ENCODE measurements at regions not wholly inside any gene's neighbourhood (a gene's known extent, or its start where the extent isn't known, plus 50 kb on each side); places are given as distances from the start of the nearest gene placed in this dataset.

DNA sequence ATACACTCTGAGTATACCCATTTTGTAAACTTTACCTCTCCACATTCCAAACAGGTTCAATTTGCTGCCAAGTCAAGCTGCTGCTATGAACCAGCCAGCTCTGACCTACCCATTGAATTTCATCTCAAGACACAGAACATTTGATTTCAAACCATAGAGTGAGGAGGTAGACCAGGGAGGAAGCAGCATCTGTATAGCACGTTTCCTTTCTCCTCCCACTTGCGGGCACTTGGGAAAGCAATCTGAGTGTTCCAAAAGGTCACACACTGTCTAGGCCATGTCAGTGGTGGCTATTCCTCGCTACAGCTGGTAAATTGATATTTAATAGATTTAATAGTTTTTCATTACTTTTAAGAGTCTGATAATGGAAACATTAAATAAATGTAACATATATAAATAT, 147.8 kb upstream of the EEPD1 start:
- no peaks in the 10 kb centered on the region for H3K36me3 ChIP-seq (ENCODE audit: control insufficient read depth, insufficient read depth, low read length)
- H3K9ac ChIP-seq, result no peak overlapping the region
- no peak overlapping the region for H3K4me2 ChIP-seq (ENCODE audit: low read length)
- no peaks in the 10 kb centered on the region for H3K9me3 ChIP-seq (ENCODE audit: control insufficient read depth, low read length)
- TF ChIP-seq, protein P1, sequence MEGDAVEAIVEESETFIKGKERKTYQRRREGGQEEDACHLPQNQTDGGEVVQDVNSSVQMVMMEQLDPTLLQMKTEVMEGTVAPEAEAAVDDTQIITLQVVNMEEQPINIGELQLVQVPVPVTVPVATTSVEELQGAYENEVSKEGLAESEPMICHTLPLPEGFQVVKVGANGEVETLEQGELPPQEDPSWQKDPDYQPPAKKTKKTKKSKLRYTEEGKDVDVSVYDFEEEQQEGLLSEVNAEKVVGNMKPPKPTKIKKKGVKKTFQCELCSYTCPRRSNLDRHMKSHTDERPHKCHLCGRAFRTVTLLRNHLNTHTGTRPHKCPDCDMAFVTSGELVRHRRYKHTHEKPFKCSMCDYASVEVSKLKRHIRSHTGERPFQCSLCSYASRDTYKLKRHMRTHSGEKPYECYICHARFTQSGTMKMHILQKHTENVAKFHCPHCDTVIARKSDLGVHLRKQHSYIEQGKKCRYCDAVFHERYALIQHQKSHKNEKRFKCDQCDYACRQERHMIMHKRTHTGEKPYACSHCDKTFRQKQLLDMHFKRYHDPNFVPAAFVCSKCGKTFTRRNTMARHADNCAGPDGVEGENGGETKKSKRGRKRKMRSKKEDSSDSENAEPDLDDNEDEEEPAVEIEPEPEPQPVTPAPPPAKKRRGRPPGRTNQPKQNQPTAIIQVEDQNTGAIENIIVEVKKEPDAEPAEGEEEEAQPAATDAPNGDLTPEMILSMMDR (IDR thresholded peaks at IDR 0.05), result no peak
- no peak overlapping the region for H2AFZ ChIP-seq
- no peak overlapping the region for H3K27ac ChIP-seq
- H3K79me2 ChIP-seq, result no peaks in the 10 kb centered on the region
- H3K4me1 ChIP-seq, result peaks cover 5% of the 10 kb centered on the region
- H3K27me3 ChIP-seq (ENCODE audit: control insufficient read depth, insufficient read depth, low read length), result no peaks in the 10 kb centered on the region
- H3K4me3 ChIP-seq (ENCODE audit: low read depth, low read length), result no peak overlapping the region

DNA sequence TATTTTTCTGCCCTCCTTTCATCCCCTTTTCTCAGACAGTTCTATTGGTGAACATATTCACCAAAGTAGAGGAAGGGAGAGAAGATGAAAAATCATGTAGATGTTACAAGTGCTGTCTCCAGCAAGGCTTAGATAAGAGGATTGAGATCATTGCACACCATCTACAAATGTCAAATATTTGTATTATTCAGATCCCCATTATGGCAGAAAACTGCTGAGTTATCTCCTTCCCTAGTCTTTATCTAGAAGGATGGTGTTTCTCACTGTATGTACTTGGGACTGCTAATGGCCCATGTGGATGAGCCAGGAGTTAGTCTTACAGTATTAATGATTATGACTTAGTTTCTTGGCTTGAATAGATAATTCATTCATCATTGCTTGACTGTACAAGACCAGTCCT, 147.2 kb upstream of the EEPD1 start:
- peaks cover 5% of the 10 kb centered on the region for H3K4me1 ChIP-seq
- no peak overlapping the region for H2AFZ ChIP-seq
- no peaks in the 10 kb centered on the region for H3K9me3 ChIP-seq (ENCODE audit: control insufficient read depth, low read length)
- H3K27me3 ChIP-seq (ENCODE audit: control insufficient read depth, insufficient read depth, low read length), result no peaks in the 10 kb centered on the region
- TF ChIP-seq, protein P1 (IDR thresholded peaks at IDR 0.05), result no peak
- H3K36me3 ChIP-seq (ENCODE audit: control insufficient read depth, insufficient read depth, low read length), result no peaks in the 10 kb centered on the region
- no peak overlapping the region for H3K9ac ChIP-seq
- H3K4me3 ChIP-seq (ENCODE audit: low read depth, low read length), result no peak overlapping the region
- H3K79me2 ChIP-seq, result no peaks in the 10 kb centered on the region
- no peak overlapping the region for H3K4me2 ChIP-seq (ENCODE audit: low read length)
- no peak overlapping the region for H3K27ac ChIP-seq

DNA sequence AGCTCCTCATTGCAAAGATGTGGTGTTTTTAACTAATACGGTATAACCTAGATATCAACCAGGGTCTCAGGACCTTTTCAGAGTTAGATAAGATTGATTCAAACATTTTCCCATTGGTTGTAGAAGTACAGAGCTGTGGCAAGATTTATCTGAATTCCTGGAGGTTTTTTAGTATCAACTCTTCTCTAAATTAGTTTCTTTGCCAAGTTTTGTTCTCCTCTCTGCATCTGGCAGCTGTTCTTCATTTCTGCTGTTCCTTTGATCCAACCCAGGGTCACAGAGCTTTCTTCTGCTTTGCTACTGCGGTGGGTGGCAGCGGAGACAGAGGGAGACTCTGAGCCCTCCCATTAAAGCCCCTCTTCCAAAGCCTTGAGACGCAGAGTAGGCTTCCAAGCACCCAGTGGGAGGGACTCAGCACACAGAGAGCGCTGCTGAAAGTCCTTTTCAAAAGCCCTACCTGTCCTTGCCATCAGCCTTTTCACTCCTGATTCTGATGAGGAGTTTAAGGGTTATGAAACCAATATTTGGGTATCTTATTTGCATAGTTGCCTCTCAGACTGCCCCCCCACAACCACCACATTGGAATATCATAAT, 146.3 kb upstream of the EEPD1 start:
- peaks cover 5% of the 10 kb centered on the region for H3K4me1 ChIP-seq
- no peak overlapping the region for H3K9ac ChIP-seq
- no peaks in the 10 kb centered on the region for H3K27me3 ChIP-seq (ENCODE audit: control insufficient read depth, insufficient read depth, low read length)
- no peaks in the 10 kb centered on the region for H3K79me2 ChIP-seq
- H3K9me3 ChIP-seq (ENCODE audit: control insufficient read depth, low read length), result no peaks in the 10 kb centered on the region
- H3K36me3 ChIP-seq (ENCODE audit: control insufficient read depth, insufficient read depth, low read length), result no peaks in the 10 kb centered on the region
- H3K4me3 ChIP-seq (ENCODE audit: low read depth, low read length), result no peak overlapping the region
- H2AFZ ChIP-seq, result peak overlapping the region; percentile 5
- no peak overlapping the region for H3K27ac ChIP-seq
- H3K4me2 ChIP-seq (ENCODE audit: low read length), result no peak overlapping the region
- TF ChIP-seq, protein P1 (IDR thresholded peaks at IDR 0.05), result no peak

DNA sequence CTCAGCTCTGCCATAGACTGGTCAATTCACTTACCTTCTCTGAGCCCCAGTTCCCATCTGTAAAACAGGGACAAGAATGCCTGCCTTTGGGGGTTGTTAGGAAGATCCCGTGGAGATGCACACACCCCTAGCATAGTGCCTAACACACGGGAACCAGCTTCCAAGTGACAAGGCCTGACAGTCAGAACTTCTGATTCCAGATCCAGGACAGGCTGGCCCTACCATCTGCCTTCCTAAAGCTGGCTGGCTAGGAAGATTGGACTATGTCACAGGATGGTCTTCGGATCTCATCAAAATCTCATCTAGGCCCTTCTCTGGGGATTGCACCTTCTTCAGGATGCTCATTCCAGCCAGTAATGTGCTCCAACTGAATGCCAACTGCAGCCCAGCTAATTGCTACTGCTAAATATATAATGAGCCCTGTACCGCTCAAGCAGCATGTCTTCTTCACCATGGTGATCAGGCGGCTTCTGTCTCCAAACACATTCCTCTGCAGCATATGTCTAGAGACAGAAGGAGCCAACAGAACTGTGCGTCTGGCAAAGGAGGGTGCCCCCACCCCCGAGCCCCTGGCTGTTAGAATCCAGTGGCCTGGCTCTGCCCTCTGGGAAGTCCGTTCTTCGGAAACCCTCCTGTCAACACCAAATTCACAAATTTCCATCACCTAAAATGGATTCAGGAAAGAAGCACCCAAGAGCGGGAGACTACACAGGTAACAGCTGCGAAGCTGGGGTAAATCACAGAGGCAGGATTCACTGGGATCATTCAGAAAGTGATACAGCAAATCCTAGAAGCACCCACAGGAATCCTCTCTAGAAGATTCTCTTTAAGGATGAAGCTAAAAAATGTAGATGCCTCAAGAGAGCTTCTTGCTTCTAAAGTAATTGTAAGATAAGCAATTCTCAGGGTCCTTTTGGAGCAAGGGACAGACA, 142.1 kb upstream of the EEPD1 start:
- Histone ChIP-seq H3K36me3 (ENCODE audit: control insufficient read depth, insufficient read depth, low read length) (no peaks in the 10 kb centered on the region), H3K27me3 (ENCODE audit: control insufficient read depth, insufficient read depth, low read length) (no peaks in the 10 kb centered on the region), H3K9me3 (ENCODE audit: control insufficient read depth, low read length) (no peaks in the 10 kb centered on the region), H3K4me1 (peaks cover 5% of the 10 kb centered on the region), H3K9ac (no peak overlapping the region), H3K4me2 (ENCODE audit: low read length) (no peak overlapping the region), H3K79me2 (no peaks in the 10 kb centered on the region), H3K4me3 (ENCODE audit: low read depth, low read length) (no peak overlapping the region), H2AFZ (no peak overlapping the region), H3K27ac (no peak overlapping the region)
- TF ChIP-seq, protein P1 (IDR thresholded peaks at IDR 0.05), result no peak

Data from parathyroid adenoma (tissue), 2 donors.